ENCODE measurements at regions not wholly inside any gene's neighbourhood (a gene's known extent, or its start where the extent isn't known, plus 50 kb on each side); places are given as distances from the start of the nearest gene placed in this dataset.
"Not testable (repeated sequence)": the region's sequence is repeated elsewhere in the genome, so short reads cannot be mapped to it uniquely, and the experiment has no call there.

GRCh38 chr5:96201503-96201902, 231.5 kb downstream of the PCSK1 start:
- H3K4me3 ChIP-seq (ENCODE audit: low read depth, low read length): no peak overlapping the region
- TF ChIP-seq CTCF (IDR thresholded peaks at IDR 0.05; ENCODE audit: insufficient read depth, low read depth, low read length, missing control alignments): no peak
- no peak for DNase-seq (ENCODE audit: low read depth)

- DNase-seq (ENCODE audit: low read depth): no peak
- H3K4me3 ChIP-seq (ENCODE audit: low read depth, low read length): no peak overlapping the region
- no peak for TF ChIP-seq CTCF (IDR thresholded peaks at IDR 0.05; ENCODE audit: insufficient read depth, low read depth, low read length, missing control alignments)
Observed at GRCh38 chr5:96200641-96201040, 232.4 kb downstream of the PCSK1 start.

- DNase-seq (ENCODE audit: low read depth): no peak
- no peak for TF ChIP-seq CTCF (IDR thresholded peaks at IDR 0.05; ENCODE audit: insufficient read depth, low read depth, low read length, missing control alignments)
- H3K4me3 ChIP-seq (ENCODE audit: low read depth, low read length): no peak overlapping the region
Observed at GRCh38 chr5:96199713-96200183, 233.3 kb downstream of the PCSK1 start.

- no peak for TF ChIP-seq CTCF (IDR thresholded peaks at IDR 0.05; ENCODE audit: insufficient read depth, low read depth, low read length, missing control alignments)
- no peak overlapping the region for H3K4me3 ChIP-seq (ENCODE audit: low read depth, low read length)
- no peak for DNase-seq (ENCODE audit: low read depth)
Observed at GRCh38 chr5:96198356-96199058, 234.5 kb downstream of the PCSK1 start.

GRCh38 chr5:96197767-96198166, 235.3 kb downstream of the PCSK1 start:
- not testable (repeated sequence) for DNase-seq (ENCODE audit: low read depth); H3K4me3 ChIP-seq (ENCODE audit: low read depth, low read length)

GRCh38 chr5:96197347-96197746, 235.7 kb upstream of the ELL2 start:
- DNase-seq (ENCODE audit: low read depth): no peak
- no peak for TF ChIP-seq CTCF (IDR thresholded peaks at IDR 0.05; ENCODE audit: insufficient read depth, low read depth, low read length, missing control alignments)
- no peak overlapping the region for H3K4me3 ChIP-seq (ENCODE audit: low read depth, low read length)

- H3K4me3 ChIP-seq (ENCODE audit: low read depth, low read length): no peak overlapping the region
- no peak for DNase-seq (ENCODE audit: low read depth)
- TF ChIP-seq CTCF (IDR thresholded peaks at IDR 0.05; ENCODE audit: insufficient read depth, low read depth, low read length, missing control alignments): no peak
Observed at GRCh38 chr5:96196890-96197289, 235.2 kb upstream of the ELL2 start.
